SIG-M5 treated with dmso at 0.1 percent for 504 hours (cell line): ENCODE measurements at regions not wholly inside any gene's neighbourhood (a gene's known extent, or its start where the extent isn't known, plus 50 kb on each side); places are given as distances from the start of the nearest gene placed in this dataset.
"Not testable (repeated sequence)": the region's sequence is repeated elsewhere in the genome, so short reads cannot be mapped to it uniquely, and the experiment has no call there.

Source experiments
- DNase-seq: peaks from one replicate; lab custom pipeline; 2025; ENCODE audit not compliant: unreplicated experiment; lab: John Stamatoyannopoulos, UW

DNA sequence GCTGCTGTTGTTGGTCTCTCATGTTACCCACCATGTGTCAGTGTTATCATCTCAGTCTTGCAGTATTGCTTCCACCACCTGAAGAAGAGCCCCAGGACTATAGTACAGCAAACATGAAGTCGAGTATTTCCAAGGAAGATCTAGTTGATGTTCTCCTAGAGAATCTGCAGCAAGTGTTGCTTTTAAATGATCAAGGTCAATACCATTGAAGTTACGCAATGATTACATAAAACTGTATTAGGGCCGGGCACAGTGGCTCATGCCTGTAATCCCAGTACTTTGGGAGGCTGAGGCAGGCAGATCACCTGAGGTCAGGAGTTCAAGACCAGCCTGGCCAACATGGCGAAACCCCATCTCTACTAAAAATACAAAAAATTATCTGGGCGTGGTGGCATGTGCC lies 173.9 kb downstream of the TJP1 start:
- not testable (repeated sequence) for DNase-seq

- no peak for DNase-seq
These were observed 176.4 kb downstream of the TJP1 start for GRCh38 chr15:29645841-29646240.

- not testable (repeated sequence) for DNase-seq
These were observed 177.9 kb downstream of the TJP1 start for GRCh38 chr15:29644361-29644760.

DNA sequence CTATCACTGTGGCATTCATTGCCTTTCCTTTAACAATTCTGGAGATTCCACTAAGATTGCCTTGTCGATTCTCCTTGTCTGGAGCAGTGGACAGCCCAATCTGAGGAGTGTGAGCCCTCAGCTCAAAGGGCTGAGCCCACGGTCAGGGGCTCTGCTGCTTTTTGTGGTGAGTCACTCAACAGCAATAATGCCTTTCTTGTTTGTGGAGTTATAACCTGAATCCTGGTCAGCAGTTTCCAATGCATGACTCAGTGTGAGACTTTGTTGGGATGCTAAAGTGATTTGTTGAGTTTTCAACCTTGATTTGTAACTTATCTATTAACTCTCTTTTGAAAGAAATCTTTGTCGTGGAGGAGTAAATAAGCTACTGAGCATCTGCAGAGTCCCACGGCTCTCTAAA lies 183.5 kb downstream of the TJP1 start:
- DNase-seq: no peak

GRCh38 chr15:29638011-29638410 lies 184.3 kb downstream of the TJP1 start:
- no peak for DNase-seq

DNA sequence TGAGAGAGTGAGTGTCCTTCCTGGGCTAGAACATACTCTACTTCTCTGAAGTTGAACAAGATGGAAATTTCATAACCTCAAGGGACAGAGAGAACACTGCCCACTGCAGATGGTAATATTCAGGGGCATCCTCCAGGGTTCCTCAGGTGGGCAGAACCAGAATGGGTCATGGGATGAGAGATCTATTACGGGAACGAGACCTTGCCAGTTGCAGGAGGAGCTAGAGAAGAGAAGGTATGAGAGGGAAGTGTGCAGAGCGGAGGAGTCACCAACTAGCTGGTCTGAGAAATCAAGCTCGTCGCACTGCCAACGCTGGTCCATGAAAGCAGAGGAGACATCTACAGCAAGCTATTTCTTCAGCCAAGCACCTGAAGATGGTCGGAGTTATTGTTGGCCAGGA lies 184.7 kb downstream of the TJP1 start:
- DNase-seq: no peak

- no peak for DNase-seq
These were observed 185.3 kb downstream of the TJP1 start for GRCh38 chr15:29636921-29637320.

- no peak for DNase-seq
These were observed 186.1 kb downstream of the TJP1 start for GRCh38 chr15:29636140-29636539.

GRCh38 chr15:29635513-29636098 lies 186.7 kb downstream of the TJP1 start:
- no peak for DNase-seq

DNA sequence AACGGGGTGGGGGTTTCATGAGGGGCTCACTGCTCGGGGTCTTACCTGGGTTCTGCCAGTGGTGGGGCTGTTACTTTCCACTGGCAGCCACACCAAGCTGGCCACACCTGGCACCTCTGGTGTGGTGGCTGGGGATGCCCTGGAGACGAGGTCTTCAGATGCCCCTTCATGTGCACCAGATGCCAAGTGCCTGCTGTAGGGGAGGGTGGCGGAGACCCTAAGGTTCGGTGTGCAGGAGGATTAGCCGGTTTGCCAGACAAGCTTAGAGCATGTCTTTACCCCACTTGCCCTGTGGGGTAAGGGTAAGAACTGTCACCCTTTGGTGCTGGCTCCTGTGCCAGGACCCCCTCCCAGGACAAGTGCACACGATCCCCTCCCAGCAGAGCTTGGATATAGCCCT lies 188.3 kb downstream of the TJP1 start:
- DNase-seq: no peak

DNA sequence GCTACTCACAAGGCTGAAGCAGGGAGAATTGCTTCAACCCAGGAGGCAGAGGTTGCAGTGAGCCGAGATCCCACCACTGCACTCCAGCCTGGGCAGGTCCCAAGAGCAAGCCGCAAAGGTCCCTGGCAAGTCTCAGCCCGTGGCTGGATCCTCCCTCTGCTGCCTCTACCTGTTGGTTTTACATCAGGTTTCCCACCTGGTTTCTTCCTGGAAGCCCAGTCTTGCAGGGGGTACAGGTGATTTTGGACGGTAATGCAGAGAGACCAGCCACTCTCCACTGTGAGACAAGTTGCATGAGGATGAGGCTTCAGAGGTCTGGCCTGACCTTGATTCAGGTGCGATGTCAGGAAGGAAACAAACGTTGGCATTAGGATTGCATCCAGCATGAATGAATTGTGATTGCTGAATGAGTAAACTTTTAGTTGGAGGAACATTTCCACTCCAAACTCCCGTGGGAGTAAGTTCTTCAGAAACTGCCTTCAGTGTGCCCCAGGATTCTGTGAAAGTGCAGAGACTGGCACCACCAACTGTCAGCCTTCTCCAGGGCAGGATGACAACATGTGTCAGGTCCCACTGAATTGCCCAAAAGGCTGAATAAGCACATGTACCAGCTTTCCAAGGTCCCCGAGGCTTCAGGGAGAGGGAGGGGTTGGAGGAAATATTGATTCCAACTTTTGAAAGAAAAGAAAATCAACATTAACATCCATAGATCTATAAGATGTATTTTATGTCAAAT lies 189.4 kb downstream of the TJP1 start:
- DNase-seq: no peak

DNA sequence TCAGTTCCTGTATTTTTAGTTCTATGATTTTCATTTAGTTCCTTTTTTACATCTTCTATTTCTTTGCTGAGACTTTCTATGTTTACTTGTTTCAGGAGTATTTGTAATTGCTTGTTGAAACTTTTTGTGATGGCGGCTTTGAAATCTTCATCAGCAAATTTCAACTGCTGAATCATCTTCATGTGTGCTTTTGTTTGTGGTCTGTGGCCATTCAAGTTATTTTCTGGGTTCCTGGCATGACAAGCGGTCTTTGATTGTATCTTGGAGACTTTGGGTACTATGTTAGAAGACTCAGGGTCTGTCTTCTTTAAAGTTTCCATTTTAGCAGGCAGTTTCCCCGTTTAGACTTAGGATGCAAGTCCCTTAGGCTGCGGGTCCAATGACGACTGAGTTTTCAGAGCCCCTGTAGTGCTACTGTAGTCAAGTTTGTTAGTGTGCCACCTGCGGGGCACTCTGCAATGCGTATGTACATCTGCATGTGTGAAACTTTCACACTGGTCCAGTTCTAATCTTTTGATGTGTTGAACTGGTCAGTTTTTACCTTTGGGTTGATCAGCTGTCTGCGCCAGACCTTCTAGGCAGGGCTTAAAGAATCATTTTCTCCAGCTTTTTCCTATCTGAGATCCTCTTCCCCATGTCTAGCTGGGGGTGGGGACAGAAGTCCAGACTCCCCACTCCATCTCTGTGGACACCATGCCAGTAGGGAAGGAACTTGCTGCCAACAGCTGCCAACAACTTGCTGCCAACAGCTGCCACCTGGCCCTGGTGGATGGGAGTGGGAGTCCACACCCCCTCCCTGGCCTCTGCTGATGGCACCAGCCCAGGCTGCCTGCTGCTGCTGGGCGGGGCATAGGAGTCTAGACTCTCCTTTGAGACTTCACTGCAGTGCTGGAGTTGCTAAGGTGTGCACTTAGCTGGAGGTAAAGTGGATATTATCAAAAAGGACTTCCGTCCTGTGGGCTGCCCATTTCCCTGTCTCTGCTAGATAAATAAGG lies 190.9 kb downstream of the TJP1 start:
- DNase-seq: no peak

GRCh38 chr15:29624271-29624670 lies 198.0 kb downstream of the TJP1 start:
- DNase-seq: no peak

GRCh38 chr15:29623116-29623639 lies 199.1 kb downstream of the TJP1 start:
- no peak for DNase-seq

- no peak for DNase-seq
These were observed 199.6 kb downstream of the TJP1 start for GRCh38 chr15:29622637-29623036.

- DNase-seq: no peak
These were observed 200.7 kb downstream of the TJP1 start for GRCh38 chr15:29621616-29622015.

- DNase-seq: no peak
These were observed 203.7 kb downstream of the TJP1 start for GRCh38 chr15:29618586-29618985.

DNA sequence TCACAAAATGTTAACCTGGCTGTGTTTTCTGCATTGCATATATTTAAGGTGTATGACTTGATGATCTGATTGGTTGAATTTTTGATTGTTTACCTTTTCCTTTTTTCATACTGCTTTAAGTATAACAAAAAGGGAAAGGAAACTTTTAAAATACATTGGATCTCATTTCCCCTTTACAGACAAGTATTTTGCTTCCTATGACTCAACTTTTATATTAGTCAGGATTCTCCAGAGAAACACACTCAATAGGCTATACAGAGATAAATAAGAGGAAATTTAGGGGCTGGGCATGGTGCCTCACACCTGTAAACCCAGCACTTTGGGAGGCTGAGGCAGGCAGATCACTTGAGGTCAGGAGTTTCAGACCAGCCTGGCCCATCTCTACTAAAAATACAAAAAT lies 205.8 kb downstream of the TJP1 start:
- no peak for DNase-seq

DNA sequence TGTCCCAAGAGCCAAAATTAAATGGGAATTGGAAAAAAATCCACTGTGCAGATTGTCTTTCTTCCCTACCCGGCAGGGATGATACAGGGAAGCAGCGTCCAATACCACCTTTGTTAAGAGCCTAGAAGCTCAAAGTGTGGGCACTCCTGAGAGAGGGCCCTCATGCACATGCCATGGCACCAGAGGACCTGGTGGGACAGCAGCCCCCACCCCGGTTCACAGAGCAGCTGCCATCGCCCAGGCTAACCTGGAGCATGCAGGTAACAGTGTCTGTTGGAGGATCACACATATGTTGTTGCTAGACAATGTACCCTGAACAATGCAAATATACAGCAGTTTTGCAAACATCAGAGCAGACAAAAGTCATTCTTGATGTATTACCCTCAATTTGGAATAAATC lies 206.5 kb downstream of the TJP1 start:
- no peak for DNase-seq

DNA sequence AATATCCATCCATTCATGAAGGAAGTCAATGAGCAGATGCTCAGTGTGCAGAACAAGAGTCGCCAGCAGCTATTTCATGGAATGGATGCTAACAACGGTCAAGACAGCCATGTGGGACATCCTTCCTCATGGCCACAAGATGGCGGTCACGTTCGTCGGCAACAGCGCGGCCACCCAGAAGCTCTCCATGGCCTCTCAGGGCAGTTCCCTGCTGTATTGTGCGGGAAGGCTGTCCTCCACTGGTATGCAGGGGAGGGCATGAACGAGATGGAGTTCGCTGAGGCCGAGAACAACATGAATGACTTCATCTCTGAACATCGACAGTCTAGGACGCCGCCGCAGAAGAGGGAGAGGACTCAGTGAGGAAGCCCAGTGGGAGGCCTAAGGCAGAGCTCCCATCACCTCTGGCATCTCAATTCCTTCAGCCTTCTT lies 208.3 kb downstream of the TJP1 start:
- DNase-seq: no peak

DNA sequence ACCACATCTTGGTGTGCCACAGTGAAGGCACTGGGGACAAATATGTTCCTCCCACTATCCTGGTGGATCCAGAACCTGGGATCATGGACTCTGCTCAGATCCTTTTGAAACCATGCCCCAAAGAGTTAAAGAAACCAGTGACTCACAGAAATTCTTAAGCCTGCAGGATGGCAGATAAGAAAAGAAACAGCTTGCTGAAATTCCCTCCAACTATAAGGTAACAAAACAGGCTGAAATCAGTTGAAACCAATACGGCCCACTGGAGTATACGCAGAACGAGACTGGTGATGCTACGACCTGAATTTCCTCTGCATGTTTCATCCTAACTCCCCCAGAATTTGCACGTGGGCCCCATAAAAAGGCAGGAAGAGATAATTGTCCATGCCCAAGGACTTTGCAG lies 209.6 kb downstream of the TJP1 start:
- DNase-seq: no peak
